B cell (primary cell): ENCODE measurements at regions not wholly inside any gene's neighbourhood (a gene's known extent, or its start where the extent isn't known, plus 50 kb on each side); places are given as distances from the start of the nearest gene placed in this dataset.

Source experiments
- ATAC-seq: fragments of 200-7000 bp; cut with Tn5 transposase; one replicate; pipeline ENCODE4 v1.10.0; 2021; ENCODE audit warnings: low read depth, mild to moderate bottlenecking, moderate number of reproducible peaks, moderate library complexity
- CTCF ChIA-PET: fragments of 350-600 bp; sonication (Branson Sonifier 250); formaldehyde crosslinking; loops from one replicate; lab custom pipeline; 2021; ENCODE audit warnings: antibody characterized with exemption, inconsistent platforms; lab: Charles Lee
- POLR2A ChIA-PET: fragments of 350-600 bp; sonication (Branson Sonifier 250); formaldehyde crosslinking; loops from one replicate; lab custom pipeline; 2021; ENCODE audit warnings: antibody characterized with exemption; lab: Charles Lee
- DNase-seq: peaks from one replicate; pipeline ENCODE4 v3.0.0; 2013
- H2AFZ ChIP-seq: 2 replicates; pipeline ENCODE4 v1.6.1; 2012; ENCODE audit warnings: mild to moderate bottlenecking, low read depth, low read length; ENCODE audit not compliant: insufficient read depth, poor library complexity, severe bottlenecking
- H3K27ac ChIP-seq, 2 donors: 1 replicate in 1 of 2; 2 replicates in 1 of 2; pipeline ENCODE4 v1.5.1; 2012 to 2013; ENCODE audit warnings: low read length in 2 of 2, mild to moderate bottlenecking in 2 of 2, moderate library complexity in 1 of 2
- H3K27me3 ChIP-seq, 4 experiments: fragments of 200-600 bp in 1 of 4; sonication (generic) in 1 of 4; replicated peaks in 1 of 4; 1 replicate in 2 of 4; 2 replicates in 2 of 4; pipeline versions ENCODE4 v1.6.1 to v1.7.0; 2013 to 2016; ENCODE audit warnings: low read length in 3 of 4, mild to moderate bottlenecking in 2 of 4, mixed read lengths in 1 of 4, moderate library complexity in 1 of 4; ENCODE audit not compliant: insufficient read depth in 4 of 4, control insufficient read depth in 3 of 4; ENCODE audit errors: control extremely low read depth in 1 of 4
- H3K36me3 ChIP-seq, 2 experiments: replicated peaks in 1 of 2; 1 replicate in 1 of 2; 2 replicates in 1 of 2; pipeline versions ENCODE4 v1.6.1 to v1.7.1; 2013; ENCODE audit warnings: low read length in 1 of 2; ENCODE audit not compliant: insufficient read depth in 2 of 2, control insufficient read depth in 1 of 2; ENCODE audit errors: control extremely low read depth in 1 of 2, extremely low read depth in 1 of 2
- H3K4me1 ChIP-seq, 2 donors: fragments of 200-600 bp in 1 of 2; sonication (generic) in 1 of 2; 1 replicate in 1 of 2; 2 replicates in 1 of 2; pipeline versions ENCODE4 v1.5.1 to v1.6.1; 2013 to 2017; ENCODE audit warnings: low read length in 2 of 2; ENCODE audit not compliant: control insufficient read depth in 2 of 2, insufficient read depth in 2 of 2
- H3K4me2 ChIP-seq: replicated peaks from 2 replicates; pipeline ENCODE3; 2012; ENCODE audit warnings: mild to moderate bottlenecking, low read depth, low read length; ENCODE audit not compliant: poor library complexity, severe bottlenecking
- H3K4me3 ChIP-seq, 5 experiments: fragments of 200-600 bp in 1 of 5; sonication (generic) in 1 of 5; 1 replicate in 3 of 5; 2 replicates in 2 of 5; pipeline versions ENCODE4 v1.5.1 to v1.7.0; 2011 to 2016; ENCODE audit warnings: low read length in 4 of 5, mild to moderate bottlenecking in 4 of 5, low read depth in 2 of 5, control low read depth in 1 of 5, moderate library complexity in 1 of 5; ENCODE audit not compliant: insufficient read depth in 1 of 5; ENCODE audit errors: control extremely low read depth in 1 of 5, extremely low read depth in 1 of 5
- H3K79me2 ChIP-seq: fragments of 200-600 bp; sonication (generic); one replicate; pipeline ENCODE4 v1.6.0; 2016; ENCODE audit warnings: low read length; ENCODE audit not compliant: control insufficient read depth, insufficient read depth
- H3K9ac ChIP-seq: fragments of 200-600 bp; sonication (generic); 2 replicates; pipeline ENCODE4 v1.6.1; 2017; ENCODE audit warnings: mild to moderate bottlenecking, low read length, moderate library complexity
- H3K9me3 ChIP-seq, 3 donors: one replicate each; pipeline versions ENCODE4 v1.6.1 to v1.7.1; 2013; ENCODE audit warnings: low read length in 2 of 3; ENCODE audit not compliant: control insufficient read depth in 2 of 3, insufficient read depth in 1 of 3; ENCODE audit errors: control extremely low read depth in 1 of 3
- H4K20me1 ChIP-seq: 2 replicates; pipeline ENCODE4 v1.6.0; 2012; ENCODE audit warnings: mild to moderate bottlenecking, low read length; ENCODE audit not compliant: insufficient read depth, control insufficient read depth, poor library complexity, severe bottlenecking
- H3K27ac Mint-ChIP-seq: one replicate; pipeline ENCODE4 v1.8.0; 2021; ENCODE audit warnings: mixed read lengths
- H3K27me3 Mint-ChIP-seq: one replicate; pipeline ENCODE4 v1.8.0; 2021; ENCODE audit warnings: mixed read lengths
- H3K4me1 Mint-ChIP-seq: one replicate; pipeline ENCODE4 v1.8.0; 2021; ENCODE audit warnings: mixed read lengths
- H3K4me3 Mint-ChIP-seq: one replicate; pipeline ENCODE4 v1.8.0; 2021; ENCODE audit warnings: mixed read lengths
- H3K9me3 Mint-ChIP-seq: one replicate; pipeline ENCODE4 v1.8.0; 2022; ENCODE audit warnings: mixed read lengths; ENCODE audit not compliant: insufficient read depth
- CTCF ChIP-seq: fragments of 200-600 bp; IDR thresholded peaks from one replicate; pipeline ENCODE4 v1.8.0; 2022; ENCODE audit warnings: antibody characterized with exemption, mild to moderate bottlenecking
- EZH2 ChIP-seq: IDR thresholded peaks from 2 replicates; pipeline ENCODE4 v1.6.1; 2012; ENCODE audit warnings: borderline replicate concordance, low read depth, mild to moderate bottlenecking, moderate library complexity, low read length; ENCODE audit not compliant: insufficient read depth, poor library complexity, severe bottlenecking
- WGBS: methylation state at CpG from one replicate; pipeline ENCODE4 v1.1.5; 2013; ENCODE audit warnings: missing lambda C conversion rate; ENCODE audit not compliant: insufficient coverage; 5-methylcytosine and 5-hydroxymethylcytosine counted together
- intact Hi-C: fragments of 100-400 bp; cut with micrococcal nuclease; formaldehyde crosslinking; loops from one replicate; pipeline ENCODE4 v1.10.0; 2022

- Mint-ChIP-seq H3K9me3 (no peaks in the 10 kb centered on the region), H3K27ac (no peak overlapping the region), H3K4me3 (no peak overlapping the region), H3K27me3 (no peaks in the 10 kb centered on the region), H3K4me1 (no peaks in the 10 kb centered on the region)
- ChIA-PET CTCF (no interaction called here), POLR2A (no interaction called here)
- Histone ChIP-seq H3K9ac (no peak overlapping the region), H3K27ac (no peak overlapping the region), H3K27me3 (no peaks in the 10 kb centered on the region), H3K36me3 (no peaks in the 10 kb centered on the region), H3K4me2 (no peak overlapping the region), H3K4me3 (no peak overlapping the region), H3K9me3 (peaks cover 0 to 21% (median 0%) of the 10 kb centered on the region in 3 donors), H3K4me1 (no peaks in the 10 kb centered on the region), H3K79me2 (no peaks in the 10 kb centered on the region), H2AFZ (no peak overlapping the region), H4K20me1 (no peaks in the 10 kb centered on the region)
- TF ChIP-seq CTCF (no peak), EZH2 (no peak)
- ATAC-seq (no peak), DNase-seq (no peak)
- intact Hi-C loops = no loop called here
- WGBS = no CpG with 5 or more reads among the region's 4 CpGs
These were observed 109.0 kb upstream of the CELF4 start for GRCh38 chr18:37674570-37674969.

GRCh38 chr18:37673671-37674070 is 108.1 kb upstream of the CELF4 start:
- H3K27ac Mint-ChIP-seq = no peak overlapping the region
- CTCF ChIA-PET = no interaction called here
- Histone ChIP-seq H3K27me3 (no peaks in the 10 kb centered on the region), H3K4me2 (no peak overlapping the region), H2AFZ (no peak overlapping the region), H3K4me3 (no peak overlapping the region), H3K79me2 (no peaks in the 10 kb centered on the region), H4K20me1 (no peaks in the 10 kb centered on the region), H3K9me3 (peaks cover 0 to 24% (median 0%) of the 10 kb centered on the region in 3 donors), H3K4me1 (no peaks in the 10 kb centered on the region), H3K9ac (no peak overlapping the region), H3K36me3 (no peaks in the 10 kb centered on the region), H3K27ac (no peak overlapping the region)
- DNase-seq (no peak), ATAC-seq (no peak)
- no peaks in the 10 kb centered on the region for H3K27me3 Mint-ChIP-seq
- POLR2A ChIA-PET = no interaction called here
- H3K4me3 Mint-ChIP-seq = no peak overlapping the region
- H3K4me1 Mint-ChIP-seq = no peaks in the 10 kb centered on the region
- TF ChIP-seq CTCF (no peak), EZH2 (no peak)
- no peaks in the 10 kb centered on the region for H3K9me3 Mint-ChIP-seq
- intact Hi-C loops = no loop called here
- 87% methylated on average over 5 of the region's 9 CpGs for WGBS
